H9 (cell line): ENCODE measurements at regions not wholly inside any gene's neighbourhood (a gene's known extent, or its start where the extent isn't known, plus 50 kb on each side); places are given as distances from the start of the nearest gene placed in this dataset.

Experiments used
- DNase-seq: peaks from one replicate; pipeline ENCODE4 v3.0.0-alpha.2; 2017
- H2AFZ ChIP-seq: one replicate; pipeline ENCODE4 v1.6.1; 2013; ENCODE audit warnings: mild to moderate bottlenecking, low read length, control low read depth, moderate library complexity
- H2AK5ac ChIP-seq: 2 replicates; pipeline ENCODE4 v1.6.1; 2013; ENCODE audit warnings: low read length, control low read depth, mixed read lengths; ENCODE audit not compliant: insufficient read length
- H2BK120ac ChIP-seq: one replicate; pipeline ENCODE4 v1.6.1; 2013; ENCODE audit warnings: low read depth, mild to moderate bottlenecking, low read length, control low read depth, inconsistent platforms; ENCODE audit not compliant: poor library complexity, severe bottlenecking
- H2BK12ac ChIP-seq: 2 replicates; pipeline ENCODE4 v1.6.1; 2013; ENCODE audit warnings: low read length, control low read depth, mixed read lengths, low read depth; ENCODE audit not compliant: insufficient read length
- H2BK15ac ChIP-seq: 2 replicates; pipeline ENCODE4 v1.6.1; 2013; ENCODE audit warnings: low read depth, low read length, control low read depth
- H2BK20ac ChIP-seq: one replicate; pipeline ENCODE4 v1.6.1; 2013; ENCODE audit warnings: low read depth, mild to moderate bottlenecking, low read length, control low read depth, inconsistent platforms; ENCODE audit not compliant: poor library complexity, severe bottlenecking
- H2BK5ac ChIP-seq: 2 replicates; pipeline ENCODE4 v1.6.1; 2013; ENCODE audit warnings: low read length, control low read depth, mixed read lengths; ENCODE audit not compliant: insufficient read length
- H3K14ac ChIP-seq: 2 replicates; pipeline ENCODE4 v1.6.1; 2013; ENCODE audit warnings: low read length, control low read depth; ENCODE audit not compliant: insufficient read depth
- H3K18ac ChIP-seq: 2 replicates; pipeline ENCODE4 v1.6.1; 2013; ENCODE audit warnings: low read depth, mild to moderate bottlenecking, mixed read lengths, low read length, control low read depth; ENCODE audit not compliant: insufficient read length
- H3K23ac ChIP-seq: 2 replicates; pipeline ENCODE4 v1.6.1; 2013; ENCODE audit warnings: low read length, control low read depth, mixed read lengths, low read depth; ENCODE audit not compliant: insufficient read length
- H3K23me2 ChIP-seq: 2 replicates; pipeline ENCODE4 v1.6.1; 2013; ENCODE audit warnings: low read depth, mild to moderate bottlenecking, mixed read lengths, low read length, control low read depth; ENCODE audit not compliant: insufficient read length, poor library complexity, severe bottlenecking
- H3K27ac ChIP-seq: 2 replicates; pipeline ENCODE4 v1.5.1; 2013; ENCODE audit warnings: low read length, control low read depth, mixed read lengths, low read depth; ENCODE audit not compliant: insufficient read length
- H3K27me3 ChIP-seq: 2 replicates; pipeline ENCODE4 v1.6.1; 2013; ENCODE audit warnings: low read length, control low read depth, inconsistent platforms; ENCODE audit not compliant: insufficient read depth
- H3K4ac ChIP-seq: 2 replicates; pipeline ENCODE4 v1.6.1; 2013; ENCODE audit warnings: low read depth, mild to moderate bottlenecking, control low read depth, inconsistent platforms, low read length, moderate library complexity
- H3K4me1 ChIP-seq: 2 replicates; pipeline ENCODE4 v1.6.1; 2013; ENCODE audit warnings: low read length, control low read depth, inconsistent platforms; ENCODE audit not compliant: insufficient read depth
- H3K4me2 ChIP-seq: 2 replicates; pipeline ENCODE4 v1.6.1; 2013; ENCODE audit warnings: low read length, control low read depth, mixed read lengths; ENCODE audit not compliant: insufficient read length, insufficient read depth
- H3K56ac ChIP-seq: 2 replicates; pipeline ENCODE4 v1.6.1; 2013; ENCODE audit warnings: low read depth, mild to moderate bottlenecking, mixed read lengths, low read length, control low read depth; ENCODE audit not compliant: insufficient read length
- H3K79me1 ChIP-seq: 2 replicates; pipeline ENCODE4 v1.6.1; 2013; ENCODE audit warnings: low read depth, mild to moderate bottlenecking, moderate library complexity, low read length, control low read depth, inconsistent platforms; ENCODE audit not compliant: insufficient read depth, poor library complexity, severe bottlenecking
- H3K79me2 ChIP-seq: 2 replicates; pipeline ENCODE4 v1.6.1; 2013; ENCODE audit warnings: low read length, control low read depth, inconsistent platforms; ENCODE audit not compliant: insufficient read depth
- H3K9ac ChIP-seq: 2 replicates; pipeline ENCODE4 v1.6.1; 2013; ENCODE audit warnings: low read length, control low read depth, mixed read lengths; ENCODE audit not compliant: insufficient read length; ENCODE audit errors: extremely low read depth
- H3K9me3 ChIP-seq: one replicate; pipeline ENCODE4 v1.6.1; 2013; ENCODE audit warnings: low read depth, low read length, inconsistent platforms; ENCODE audit not compliant: control insufficient read depth
- H3T11ph ChIP-seq: one replicate; pipeline ENCODE4 v1.6.1; 2013; ENCODE audit warnings: mild to moderate bottlenecking, low read length, control low read depth, inconsistent platforms
- H4K20me1 ChIP-seq: one replicate; pipeline ENCODE4 v1.6.1; 2013; ENCODE audit not compliant: control insufficient read depth, insufficient read length, insufficient read depth
- H4K5ac ChIP-seq: 2 replicates; pipeline ENCODE4 v1.6.1; 2013; ENCODE audit warnings: low read depth, mild to moderate bottlenecking, mixed read lengths, low read length, control low read depth; ENCODE audit not compliant: insufficient read length
- H4K8ac ChIP-seq: replicated peaks from 2 replicates; pipeline ENCODE4 v1.6.1; 2013; ENCODE audit warnings: low read length, control low read depth, mixed read lengths, low read depth; ENCODE audit not compliant: insufficient read length
- H4K91ac ChIP-seq: 2 replicates; pipeline ENCODE4 v1.6.1; 2013; ENCODE audit warnings: low read depth, mild to moderate bottlenecking, moderate library complexity, mixed read lengths, low read length, control low read depth; ENCODE audit not compliant: insufficient read length
- H3K27ac Mint-ChIP-seq, 3 experiments: 2 replicates in 2 of 3; 3 replicates in 1 of 3; pipeline ENCODE4 v1.8.0; 2020 to 2021; ENCODE audit warnings: mixed read lengths in 3 of 3, mild to moderate bottlenecking in 1 of 3, moderate library complexity in 1 of 3
- H3K27me3 Mint-ChIP-seq: 2 replicates; pipeline ENCODE4 v1.8.0; 2021; ENCODE audit warnings: low read depth, mild to moderate bottlenecking, moderate library complexity, mixed read lengths
- H3K36me3 Mint-ChIP-seq, 3 experiments: 2 replicates in 2 of 3; 3 replicates in 1 of 3; pipeline ENCODE4 v1.8.0; 2020 to 2021; ENCODE audit warnings: low read depth in 3 of 3, mixed read lengths in 3 of 3; ENCODE audit not compliant: insufficient read depth in 1 of 3
- H3K4me1 Mint-ChIP-seq, 2 experiments: 2 replicates each; pipeline ENCODE4 v1.8.0; 2020; ENCODE audit warnings: mixed read lengths in 2 of 2
- H3K4me3 Mint-ChIP-seq, 2 experiments: 2 replicates in 1 of 2; 3 replicates in 1 of 2; pipeline ENCODE4 v1.8.0; 2020 to 2021; ENCODE audit warnings: mild to moderate bottlenecking in 2 of 2, mixed read lengths in 2 of 2, moderate library complexity in 1 of 2
- H3K9me3 Mint-ChIP-seq, 2 experiments: 2 replicates in 1 of 2; 3 replicates in 1 of 2; pipeline ENCODE4 v1.8.0; 2020; ENCODE audit warnings: mild to moderate bottlenecking in 2 of 2, mixed read lengths in 2 of 2, moderate library complexity in 1 of 2
- CTCF ChIP-seq: fragments of 200-600 bp; sonication (generic); conservative IDR thresholded peaks from 3 replicates; pipeline ENCODE4 v1.8.0; 2021; ENCODE audit warnings: antibody characterized with exemption, mild to moderate bottlenecking
- WGBS: extraction: QIAGEN DNeasy Blood & Tissue Kit; methylation state at CpG from one replicate; pipeline ENCODE4 v1.1.7; 2013; ENCODE audit warnings: missing lambda C conversion rate, low lambda C conversion rate, mixed read lengths; ENCODE audit not compliant: insufficient read length; ENCODE audit errors: extremely low coverage; 5-methylcytosine and 5-hydroxymethylcytosine counted together

- no peak overlapping the region for H3K27ac ChIP-seq
- H3K23ac ChIP-seq: no peak overlapping the region
Measured at GRCh38 chr5:128870373-128870772, 94.9 kb upstream of the SLC27A6 start.

More at GRCh38 chr5:128870373-128870772, 94.9 kb upstream of the SLC27A6 start:
- H2BK5ac ChIP-seq: no peak overlapping the region
- no peak for DNase-seq
- H3K4me2 ChIP-seq: no peak overlapping the region
- H3K9ac ChIP-seq: no peak overlapping the region
- H4K5ac ChIP-seq: no peak overlapping the region
- H4K8ac ChIP-seq: no peak overlapping the region
- H3K4me1 ChIP-seq: peaks cover 3% of the 10 kb centered on the region; the same call in 1 of the 2 replicates
- H4K20me1 ChIP-seq: no peaks in the 10 kb centered on the region
- H2AFZ ChIP-seq: no peak overlapping the region
- H3K9me3 ChIP-seq: no peaks in the 10 kb centered on the region
- no peak overlapping the region for H2BK120ac ChIP-seq
- WGBS: no CpG with 5 or more reads among the region's 5 CpGs
- Mint-ChIP-seq H3K4me1 (peaks cover 20 to 24% of the 10 kb centered on the region in 2 experiments), H3K4me3 (no peak overlapping the region), H3K27ac (0 out of 7 replicates have a peak overlapping the region, but pooled peaks of 1 of the 3 experiments have one; percentile 10), H3K36me3 (peaks cover 2 to 8% (median 2%) of the 10 kb centered on the region in 3 experiments; a peak in 5 of 7 replicates), H3K27me3 (no peaks in the 10 kb centered on the region), H3K9me3 (peaks cover 4% of the 10 kb centered on the region in 2 experiments)
- H3K79me1 ChIP-seq: no peaks in the 10 kb centered on the region
- no peaks in the 10 kb centered on the region for H3K27me3 ChIP-seq
- no peak overlapping the region for H2AK5ac ChIP-seq
- H3K56ac ChIP-seq: no peak overlapping the region
- H2BK15ac ChIP-seq: no peak overlapping the region
- H3K18ac ChIP-seq: no peak overlapping the region
- no peak overlapping the region for H4K91ac ChIP-seq
- TF ChIP-seq CTCF: no peak
- H3K14ac ChIP-seq: no peak overlapping the region
- no peaks in the 10 kb centered on the region for H3K79me2 ChIP-seq
- no peak overlapping the region for H3T11ph ChIP-seq
- H2BK12ac ChIP-seq: no peak overlapping the region
- no peaks in the 10 kb centered on the region for H3K23me2 ChIP-seq
- H3K4ac ChIP-seq: no peak overlapping the region
- H2BK20ac ChIP-seq: no peak overlapping the region
